ENCODE measurements at regions not wholly inside any gene's neighbourhood (a gene's known extent, or its start where the extent isn't known, plus 50 kb on each side); places are given as distances from the start of the nearest gene placed in this dataset.

GRCh38 chr3:83039422-83039821 is 1278.0 kb upstream of the GBE1 start:
- DNase-seq (no peak), ATAC-seq (replicated peaks) (no peak)
- H3K4me3 Mint-ChIP-seq: no peak overlapping the region
- no peaks in the 10 kb centered on the region for H3K36me3 Mint-ChIP-seq (ENCODE audit: insufficient read depth)
- H3K27ac Mint-ChIP-seq: no peak overlapping the region
- H3K27me3 Mint-ChIP-seq: no peaks in the 10 kb centered on the region
- H3K4me1 Mint-ChIP-seq (ENCODE audit: low read depth in 2 of 2): no peaks in the 10 kb centered on the region
- peaks cover 1 to 8% of the 10 kb centered on the region in 2 donors for H3K9me3 Mint-ChIP-seq

- no peaks in the 10 kb centered on the region for H3K4me1 Mint-ChIP-seq (ENCODE audit: low read depth in 2 of 2)
- peaks cover 1 to 7% of the 10 kb centered on the region in 2 donors for H3K9me3 Mint-ChIP-seq
- no peak for DNase-seq
- H3K36me3 Mint-ChIP-seq (ENCODE audit: insufficient read depth): no peaks in the 10 kb centered on the region
- H3K27ac Mint-ChIP-seq: no peak overlapping the region
- ATAC-seq (replicated peaks): no peak
- H3K4me3 Mint-ChIP-seq: no peak overlapping the region
- H3K27me3 Mint-ChIP-seq: no peaks in the 10 kb centered on the region
Measured at GRCh38 chr3:83035704-83036010, 1274.2 kb upstream of the GBE1 start.

- H3K9me3 Mint-ChIP-seq: peaks cover 1% of the 10 kb centered on the region in 2 donors
- ATAC-seq (replicated peaks): no peak
- no peak overlapping the region for H3K4me3 Mint-ChIP-seq
- H3K4me1 Mint-ChIP-seq (ENCODE audit: low read depth in 2 of 2): no peaks in the 10 kb centered on the region
- no peaks in the 10 kb centered on the region for H3K36me3 Mint-ChIP-seq (ENCODE audit: insufficient read depth)
- DNase-seq: no peak
- no peaks in the 10 kb centered on the region for H3K27me3 Mint-ChIP-seq
- no peak overlapping the region for H3K27ac Mint-ChIP-seq
Measured at GRCh38 chr3:83034806-83035703, 1273.6 kb upstream of the GBE1 start.

GRCh38 chr3:83033133-83033532 is 1271.7 kb upstream of the GBE1 start:
- Mint-ChIP-seq H3K27ac (no peak overlapping the region), H3K4me3 (no peak overlapping the region), H3K36me3 (ENCODE audit: insufficient read depth) (no peaks in the 10 kb centered on the region), H3K27me3 (no peaks in the 10 kb centered on the region), H3K9me3 (peaks cover 5 to 12% of the 10 kb centered on the region in 2 donors), H3K4me1 (ENCODE audit: low read depth in 2 of 2) (no peaks in the 10 kb centered on the region)
- no peak for ATAC-seq (replicated peaks)
- DNase-seq: no peak

GRCh38 chr3:83023086-83023485 is 1261.6 kb upstream of the GBE1 start:
- Mint-ChIP-seq H3K27me3 (no peaks in the 10 kb centered on the region), H3K4me3 (no peak overlapping the region), H3K27ac (no peak overlapping the region), H3K4me1 (ENCODE audit: low read depth in 2 of 2) (no peaks in the 10 kb centered on the region), H3K36me3 (ENCODE audit: insufficient read depth) (no peaks in the 10 kb centered on the region), H3K9me3 (peaks cover 5 to 16% of the 10 kb centered on the region in 2 donors)
- no peak for ATAC-seq (replicated peaks)
- no peak for DNase-seq

GRCh38 chr3:83011481-83011880 is 1250.0 kb upstream of the GBE1 start:
- Mint-ChIP-seq H3K27ac (no peak overlapping the region), H3K27me3 (no peaks in the 10 kb centered on the region), H3K36me3 (ENCODE audit: insufficient read depth) (no peaks in the 10 kb centered on the region), H3K9me3 (peaks cover 0 to 9% of the 10 kb centered on the region in 2 donors), H3K4me3 (no peak overlapping the region), H3K4me1 (ENCODE audit: low read depth in 2 of 2) (no peaks in the 10 kb centered on the region)
- DNase-seq: no peak
- ATAC-seq (replicated peaks): no peak

- Mint-ChIP-seq H3K36me3 (ENCODE audit: insufficient read depth) (no peaks in the 10 kb centered on the region), H3K4me3 (no peak overlapping the region), H3K27me3 (no peaks in the 10 kb centered on the region), H3K4me1 (ENCODE audit: low read depth in 2 of 2) (no peaks in the 10 kb centered on the region), H3K9me3 (peaks cover 9 to 21% of the 10 kb centered on the region in 2 donors), H3K27ac (no peak overlapping the region)
- no peak for ATAC-seq (replicated peaks)
- DNase-seq: no peak
Measured at GRCh38 chr3:83003917-83004316, 1242.5 kb upstream of the GBE1 start.

GRCh38 chr3:83002869-83003445 is 1241.5 kb upstream of the GBE1 start:
- no peaks in the 10 kb centered on the region for H3K4me1 Mint-ChIP-seq (ENCODE audit: low read depth in 2 of 2)
- peaks cover 8 to 21% of the 10 kb centered on the region in 2 donors for H3K9me3 Mint-ChIP-seq
- H3K4me3 Mint-ChIP-seq: no peak overlapping the region
- H3K27me3 Mint-ChIP-seq: no peaks in the 10 kb centered on the region
- H3K36me3 Mint-ChIP-seq (ENCODE audit: insufficient read depth): no peaks in the 10 kb centered on the region
- no peak overlapping the region for H3K27ac Mint-ChIP-seq
- DNase-seq: no peak
- ATAC-seq (replicated peaks): no peak

GRCh38 chr3:82999777-83000176 is 1238.3 kb upstream of the GBE1 start:
- DNase-seq (no peak), ATAC-seq (replicated peaks) (no peak)
- Mint-ChIP-seq H3K36me3 (ENCODE audit: insufficient read depth) (no peaks in the 10 kb centered on the region), H3K4me3 (no peak overlapping the region), H3K4me1 (ENCODE audit: low read depth in 2 of 2) (no peaks in the 10 kb centered on the region), H3K27ac (no peak overlapping the region), H3K9me3 (peaks cover 10 to 15% of the 10 kb centered on the region in 2 donors), H3K27me3 (no peaks in the 10 kb centered on the region)

- Mint-ChIP-seq H3K9me3 (peaks cover 7 to 8% of the 10 kb centered on the region in 2 donors), H3K36me3 (ENCODE audit: insufficient read depth) (no peaks in the 10 kb centered on the region), H3K4me3 (no peak overlapping the region), H3K27ac (no peak overlapping the region), H3K27me3 (no peaks in the 10 kb centered on the region), H3K4me1 (ENCODE audit: low read depth in 2 of 2) (no peaks in the 10 kb centered on the region)
- ATAC-seq (replicated peaks): no peak
- no peak for DNase-seq
Measured at GRCh38 chr3:82978368-82978767, 1216.9 kb upstream of the GBE1 start.

GRCh38 chr3:82977871-82978270 is 1216.4 kb upstream of the GBE1 start:
- DNase-seq (no peak), ATAC-seq (replicated peaks) (no peak)
- Mint-ChIP-seq H3K27me3 (no peaks in the 10 kb centered on the region), H3K36me3 (ENCODE audit: insufficient read depth) (no peaks in the 10 kb centered on the region), H3K4me3 (no peak overlapping the region), H3K9me3 (peaks cover 4 to 7% of the 10 kb centered on the region in 2 donors), H3K27ac (no peak overlapping the region), H3K4me1 (ENCODE audit: low read depth in 2 of 2) (no peaks in the 10 kb centered on the region)

GRCh38 chr3:82973791-82974190 is 1212.3 kb upstream of the GBE1 start:
- Mint-ChIP-seq H3K9me3 (peaks cover 0 to 4% of the 10 kb centered on the region in 2 donors), H3K36me3 (ENCODE audit: insufficient read depth) (no peaks in the 10 kb centered on the region), H3K27ac (no peak overlapping the region), H3K27me3 (no peaks in the 10 kb centered on the region), H3K4me3 (no peak overlapping the region), H3K4me1 (ENCODE audit: low read depth in 2 of 2) (no peaks in the 10 kb centered on the region)
- DNase-seq (no peak), ATAC-seq (replicated peaks) (no peak)

GRCh38 chr3:82960379-82960778 is 1198.9 kb upstream of the GBE1 start:
- ATAC-seq (replicated peaks): no peak
- H3K27me3 Mint-ChIP-seq: no peaks in the 10 kb centered on the region
- no peaks in the 10 kb centered on the region for H3K4me1 Mint-ChIP-seq (ENCODE audit: low read depth in 2 of 2)
- no peak overlapping the region for H3K27ac Mint-ChIP-seq
- no peak overlapping the region for H3K4me3 Mint-ChIP-seq
- H3K9me3 Mint-ChIP-seq: peaks cover 0 to 5% of the 10 kb centered on the region in 2 donors
- DNase-seq: no peak
- no peaks in the 10 kb centered on the region for H3K36me3 Mint-ChIP-seq (ENCODE audit: insufficient read depth)

- H3K27ac Mint-ChIP-seq: no peak overlapping the region
- no peaks in the 10 kb centered on the region for H3K27me3 Mint-ChIP-seq
- H3K36me3 Mint-ChIP-seq (ENCODE audit: insufficient read depth): no peaks in the 10 kb centered on the region
- DNase-seq (no peak), ATAC-seq (replicated peaks) (no peak)
- H3K4me3 Mint-ChIP-seq: no peak overlapping the region
- peaks cover 6% of the 10 kb centered on the region in 2 donors for H3K9me3 Mint-ChIP-seq
- no peaks in the 10 kb centered on the region for H3K4me1 Mint-ChIP-seq (ENCODE audit: low read depth in 2 of 2)
Measured at GRCh38 chr3:82957696-82958095, 1196.3 kb upstream of the GBE1 start.

All from effector memory CD8-positive, alpha-beta T cell (primary cell).